22Rv1 (cell line): ENCODE measurements at regions not wholly inside any gene's neighbourhood (a gene's known extent, or its start where the extent isn't known, plus 50 kb on each side); places are given as distances from the start of the nearest gene placed in this dataset.

Source experiments
- CTCF ChIP-seq: fragments of 450-650 bp; IDR thresholded peaks from 2 replicates; pipeline ENCODE4 v1.5.1; 2017; ENCODE audit warnings: mild to moderate bottlenecking
- ZFX ChIP-seq: fragments of 450-650 bp; IDR thresholded peaks from 2 replicates; pipeline ENCODE4 v1.6.1; 2017; ENCODE audit warnings: antibody characterized with exemption, borderline replicate concordance

GRCh38 chr3:46123646-46124045, 84.5 kb downstream of the CCR1 start:
- TF ChIP-seq CTCF (no peak), ZFX (no peak)
